ENCODE measurements at regions not wholly inside any gene's neighbourhood (a gene's known extent, or its start where the extent isn't known, plus 50 kb on each side); places are given as distances from the start of the nearest gene placed in this dataset.

DNA sequence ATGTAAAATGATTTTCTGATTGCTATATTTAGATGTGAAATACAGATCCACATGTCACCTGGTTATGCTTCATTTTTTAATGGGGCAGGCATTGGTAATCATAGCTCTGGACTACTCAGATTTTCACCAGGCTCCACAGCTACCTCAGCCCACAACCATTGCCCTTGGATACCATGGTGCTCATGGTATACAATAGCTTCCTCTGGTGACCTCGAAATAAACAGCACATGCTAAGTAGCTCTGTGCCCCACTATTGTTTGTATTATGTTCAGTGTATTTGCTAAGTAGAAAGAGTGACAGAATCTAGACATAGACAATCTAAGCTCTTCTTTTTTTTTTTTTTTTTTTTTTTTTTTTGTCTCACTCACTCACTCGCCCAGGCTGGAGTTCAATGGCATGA lies 274.4 kb upstream of the USP15 start:
- H3K9me3 ChIP-seq (replicated peaks; ENCODE audit: control insufficient read depth, insufficient read depth, low read depth, low read length), result no peaks in the 10 kb centered on the region
- CTCF ChIA-PET (ENCODE audit: low intra/inter-chr PET ratio), result no interaction called here
- intact Hi-C loops (cut with micrococcal nuclease) (no loop called here), in situ Hi-C loops (cut with MboI) (no loop called here)
- no TSS peak for BruUV-seq (replicated peaks)
- H2AFZ ChIP-seq (ENCODE audit: low read depth, low read length), result no peak overlapping the region
- no peak for FAIRE-seq
- H3K79me2 ChIP-seq (ENCODE audit: control insufficient read depth, insufficient read depth, low read length), result no peaks in the 10 kb centered on the region
- H3K4me1 ChIP-seq (replicated peaks in 1 of 2; ENCODE audit: control insufficient read depth in 2 of 2, insufficient read depth in 2 of 2, low read length in 2 of 2), result no peaks in the 10 kb centered on the region
- no peak for ATAC-seq
- H3K4me2 ChIP-seq (ENCODE audit: insufficient read depth, low read length), result no peak overlapping the region
- H3K4me3 ChIP-seq, result no peak overlapping the region
- TF ChIP-seq GTF2F1 (IDR thresholded peaks at IDR 0.05; ENCODE audit: low read depth, low read length) (no peak), SMAD4 (CRISPR knock-in tag; conservative IDR thresholded peaks at IDR 0.05) (no peak), IFI16 (CRISPR knock-in tag; IDR thresholded peaks at IDR 0.05) (no peak), TCF3 (CRISPR knock-in tag; IDR thresholded peaks at IDR 0.05) (no peak), NFIX (CRISPR knock-in tag; IDR thresholded peaks at IDR 0.05; ENCODE audit: low read depth) (no peak), SNIP1 (IDR thresholded peaks at IDR 0.05; ENCODE audit: low read depth) (no peak), ZNF384 (IDR thresholded peaks at IDR 0.05; ENCODE audit: low read depth, low read length) (no peak)
- TF ChIP-seq, protein P1, sequence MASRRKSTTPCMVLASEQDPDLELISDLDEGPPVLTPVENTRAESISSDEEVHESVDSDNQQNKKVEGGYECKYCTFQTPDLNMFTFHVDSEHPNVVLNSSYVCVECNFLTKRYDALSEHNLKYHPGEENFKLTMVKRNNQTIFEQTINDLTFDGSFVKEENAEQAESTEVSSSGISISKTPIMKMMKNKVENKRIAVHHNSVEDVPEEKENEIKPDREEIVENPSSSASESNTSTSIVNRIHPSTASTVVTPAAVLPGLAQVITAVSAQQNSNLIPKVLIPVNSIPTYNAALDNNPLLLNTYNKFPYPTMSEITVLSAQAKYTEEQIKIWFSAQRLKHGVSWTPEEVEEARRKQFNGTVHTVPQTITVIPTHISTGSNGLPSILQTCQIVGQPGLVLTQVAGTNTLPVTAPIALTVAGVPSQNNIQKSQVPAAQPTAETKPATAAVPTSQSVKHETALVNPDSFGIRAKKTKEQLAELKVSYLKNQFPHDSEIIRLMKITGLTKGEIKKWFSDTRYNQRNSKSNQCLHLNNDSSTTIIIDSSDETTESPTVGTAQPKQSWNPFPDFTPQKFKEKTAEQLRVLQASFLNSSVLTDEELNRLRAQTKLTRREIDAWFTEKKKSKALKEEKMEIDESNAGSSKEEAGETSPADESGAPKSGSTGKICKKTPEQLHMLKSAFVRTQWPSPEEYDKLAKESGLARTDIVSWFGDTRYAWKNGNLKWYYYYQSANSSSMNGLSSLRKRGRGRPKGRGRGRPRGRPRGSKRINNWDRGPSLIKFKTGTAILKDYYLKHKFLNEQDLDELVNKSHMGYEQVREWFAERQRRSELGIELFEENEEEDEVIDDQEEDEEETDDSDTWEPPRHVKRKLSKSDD (conservative IDR thresholded peaks at IDR 0.05; ENCODE audit: low read length), result no peak
- no peaks in the 10 kb centered on the region for H3K27me3 ChIP-seq (ENCODE audit: control insufficient read depth in 2 of 2, insufficient read depth in 2 of 2, low read length in 2 of 2)
- H4K20me1 ChIP-seq (replicated peaks; ENCODE audit: control insufficient read depth, insufficient read depth, low read length), result no peaks in the 10 kb centered on the region
- no peaks in the 10 kb centered on the region for H3K9me1 ChIP-seq (ENCODE audit: control insufficient read depth, insufficient read depth, low read length)
- H3K9ac ChIP-seq (ENCODE audit: insufficient read depth in 1 of 2, low read depth in 2 of 2, low read length in 2 of 2), result no peak overlapping the region
- H3K27ac ChIP-seq (ENCODE audit: extremely low read depth, low read depth, low read length), result no peak overlapping the region
- 0% methylated on average over 1 of the region's 2 CpGs for WGBS (ENCODE audit: insufficient coverage, low coverage, missing lambda C conversion rate)
- H3K36me3 ChIP-seq (ENCODE audit: control insufficient read depth, insufficient read depth, low read length), result no peaks in the 10 kb centered on the region
- no peak for DNase-seq (ENCODE audit: extremely low read depth in 1 of 4, low spot score in 3 of 4)
- POLR2A ChIA-PET, result interaction anchor here (0.6 to 0.7 kb wide), 2 partner anchors 70 to 1026 kb away, joined by 3 read pairs; no protein-coding TSS in a partner anchor

Measured in K562 (cell line).